ENCODE measurements at regions not wholly inside any gene's neighbourhood (a gene's known extent, or its start where the extent isn't known, plus 50 kb on each side); places are given as distances from the start of the nearest gene placed in this dataset.
"Not testable (repeated sequence)": the region's sequence is repeated elsewhere in the genome, so short reads cannot be mapped to it uniquely, and the experiment has no call there.

- ATAC-seq = no peak
- Histone ChIP-seq H3K4me3 (no peak overlapping the region), H3K36me3 (no peaks in the 10 kb centered on the region), H3K27ac (no peak overlapping the region), H3K9me3 (no peaks in the 10 kb centered on the region), H3K27me3 (no peaks in the 10 kb centered on the region), H3K4me1 (peaks cover 0 to 11% (median 0%) of the 10 kb centered on the region in 3 donors)
- no peak for TF ChIP-seq CTCF (IDR thresholded peaks at IDR 0.05)
- no peak for TF ChIP-seq POLR2AphosphoS5 (IDR thresholded peaks at IDR 0.05)
- TF ChIP-seq EP300 (IDR thresholded peaks at IDR 0.05) = no peak
- no peak for TF ChIP-seq POLR2A (IDR thresholded peaks at IDR 0.05)
- 78 to 98% methylated on average over 3 to 4 of the region's 4 CpGs for WGBS, 2 donors (ENCODE audit: low coverage in 1 of 2)
Observed at GRCh38 chr10:33022090-33022489, 64.1 kb upstream of the ITGB1 start.

- Histone ChIP-seq H3K36me3 (no peaks in the 10 kb centered on the region), H3K9me3 (no peaks in the 10 kb centered on the region), H3K27me3 (no peaks in the 10 kb centered on the region), H3K4me3 (no peak overlapping the region), H3K27ac (no peak overlapping the region), H3K4me1 (no peaks in the 10 kb centered on the region)
- WGBS, 2 donors (ENCODE audit: low coverage in 1 of 2) = 98 to 100% methylated on average over 1 to 2 of the region's 2 CpGs
- no peak for TF ChIP-seq POLR2A (IDR thresholded peaks at IDR 0.05)
- no peak for TF ChIP-seq CTCF (IDR thresholded peaks at IDR 0.05)
- no peak for TF ChIP-seq POLR2AphosphoS5 (IDR thresholded peaks at IDR 0.05)
- no peak for TF ChIP-seq EP300 (IDR thresholded peaks at IDR 0.05)
- no peak for ATAC-seq
Observed at GRCh38 chr10:33016988-33017387, 59.0 kb upstream of the ITGB1 start.

- no peaks in the 10 kb centered on the region for H3K27me3 ChIP-seq
- no peak for ATAC-seq
- H3K4me1 ChIP-seq = no peaks in the 10 kb centered on the region
- H3K36me3 ChIP-seq = no peaks in the 10 kb centered on the region
- WGBS, 2 donors (ENCODE audit: low coverage in 1 of 2) = 75 to 90% methylated on average over 2 to 3 of the region's 3 CpGs
- H3K4me3 ChIP-seq = no peak overlapping the region
- no peaks in the 10 kb centered on the region for H3K9me3 ChIP-seq
- no peak for TF ChIP-seq POLR2A (IDR thresholded peaks at IDR 0.05)
- TF ChIP-seq CTCF (IDR thresholded peaks at IDR 0.05) = no peak
- no peak for TF ChIP-seq EP300 (IDR thresholded peaks at IDR 0.05)
- no peak for TF ChIP-seq POLR2AphosphoS5 (IDR thresholded peaks at IDR 0.05)
- no peak overlapping the region for H3K27ac ChIP-seq
Observed at GRCh38 chr10:33015761-33016547, 57.9 kb upstream of the ITGB1 start.

GRCh38 chr10:33013331-33013730, 55.3 kb upstream of the ITGB1 start:
- not testable (repeated sequence) for H3K27me3 ChIP-seq, H3K4me1 ChIP-seq, ATAC-seq, H3K4me3 ChIP-seq, H3K9me3 ChIP-seq, H3K27ac ChIP-seq, H3K36me3 ChIP-seq
- WGBS, 2 donors (ENCODE audit: low coverage in 1 of 2) = no CpG with 5 or more reads among the region's 25 CpGs

- Histone ChIP-seq H3K4me1 (peaks cover 0 to 4% (median 0%) of the 10 kb centered on the region in 3 donors), H3K27ac (no peak overlapping the region), H3K9me3 (no peaks in the 10 kb centered on the region), H3K36me3 (no peaks in the 10 kb centered on the region), H3K4me3 (no peak overlapping the region), H3K27me3 (no peaks in the 10 kb centered on the region)
- WGBS, 2 donors (ENCODE audit: low coverage in 1 of 2) = 77 to 79% methylated on average over 3 of the region's 5 CpGs
- no peak for ATAC-seq
- TF ChIP-seq CTCF (IDR thresholded peaks at IDR 0.05) (no peak), POLR2A (IDR thresholded peaks at IDR 0.05) (no peak)
Observed at GRCh38 chr10:33012306-33012705, 54.3 kb upstream of the ITGB1 start.
